ENCODE measurements at regions not wholly inside any gene's neighbourhood (a gene's known extent, or its start where the extent isn't known, plus 50 kb on each side); places are given as distances from the start of the nearest gene placed in this dataset.
A peak's percentile ranks its signal among the peaks of the same experiment; 100 is the strongest.

DNA sequence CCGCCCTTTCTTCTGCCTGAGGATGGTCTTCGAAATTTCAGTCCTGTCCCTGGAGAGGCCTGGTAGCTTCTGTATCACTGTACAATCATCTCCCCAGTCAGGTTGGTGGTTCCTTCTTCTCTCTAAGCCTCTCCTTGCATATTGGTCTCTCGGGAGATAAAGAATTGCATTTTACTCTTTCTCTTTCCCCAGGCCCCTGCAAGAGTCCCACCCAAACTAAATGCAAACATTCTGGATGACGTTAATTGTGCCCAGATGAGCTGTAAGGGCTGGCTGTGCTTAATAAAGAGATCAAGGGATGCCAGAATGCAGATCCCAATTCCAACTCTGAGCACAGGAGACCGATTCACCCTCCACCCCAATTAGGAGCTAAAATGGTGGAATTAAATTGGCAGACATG is 835.4 kb upstream of the TMEM132C start:
- H2BK5ac ChIP-seq (ENCODE audit: low read depth, low read length), result no peak overlapping the region
- no peaks in the 10 kb centered on the region for H3K9me3 ChIP-seq (ENCODE audit: insufficient read depth in 2 of 2, low read depth in 1 of 2, low read length in 1 of 2)
- WGBS, 2 experiments (ENCODE audit: extremely low coverage in 1 of 2, insufficient coverage in 1 of 2, insufficient read length in 1 of 2, insufficient replicate concordance in 2 of 2, low coverage in 1 of 2, low lambda C conversion rate in 2 of 2, missing lambda C conversion rate in 1 of 2), result 88% methylated on average over 3 of the region's 5 CpGs; no CpG with 5 or more reads in 1 of the 2 experiments
- no peaks in the 10 kb centered on the region for H3K36me3 ChIP-seq (ENCODE audit: control insufficient read depth in 2 of 4, insufficient read depth in 4 of 4, low read length in 3 of 4)
- no peak overlapping the region for H3K4ac ChIP-seq (replicated peaks; ENCODE audit: insufficient read length, low read depth, low read length)
- FAIRE-seq (peak; percentile 13), DNase-seq (ENCODE audit: low read depth in 1 of 2, low spot score in 2 of 2) (no peak)
- H3K4me3 ChIP-seq (ENCODE audit: extremely low read depth in 1 of 4, insufficient read depth in 2 of 4, low read depth in 3 of 4, low read length in 4 of 4), result no peak overlapping the region
- no peaks in the 10 kb centered on the region for H3K23me2 ChIP-seq (ENCODE audit: low read depth, low read length)
- ChIA-PET CTCF (ENCODE audit: partially characterized antibody) (interaction anchor here (1.1 to 1.5 kb wide), 3 partner anchors 19 to 279 kb away, joined by 3 to 4 read pairs (median 4); no protein-coding TSS in a partner anchor), POLR2A (ENCODE audit: partially characterized antibody) (no interaction called here)
- no peaks in the 10 kb centered on the region for H3K79me1 ChIP-seq (ENCODE audit: low read depth, low read length)
- H4K20me1 ChIP-seq (replicated peaks in 1 of 2; ENCODE audit: control insufficient read depth in 1 of 2, insufficient read depth in 2 of 2, low read length in 2 of 2), result no peaks in the 10 kb centered on the region
- no peaks in the 10 kb centered on the region for H3K27me3 ChIP-seq (replicated peaks in 1 of 4; ENCODE audit: control insufficient read depth in 3 of 4, extremely low read depth in 1 of 4, insufficient read depth in 3 of 4, low read length in 3 of 4)
- no peak overlapping the region for H2BK20ac ChIP-seq (ENCODE audit: low read length)
- no peaks in the 10 kb centered on the region; a peak in 1 of 7 replicates for H3K4me1 ChIP-seq (replicated peaks in 1 of 4; ENCODE audit: control insufficient read depth in 3 of 4, insufficient read depth in 4 of 4, low read length in 3 of 4)
- no peak overlapping the region; a peak in 1 of 7 replicates for H3K9ac ChIP-seq (replicated peaks in 1 of 4; ENCODE audit: extremely low read depth in 1 of 4, low read depth in 3 of 4, low read length in 3 of 4)
- no peak overlapping the region for H2BK120ac ChIP-seq (replicated peaks; ENCODE audit: low read depth, low read length)
- H3K14ac ChIP-seq (ENCODE audit: insufficient read length), result no peak overlapping the region
- H2BK12ac ChIP-seq (ENCODE audit: low read depth, low read length), result no peak overlapping the region
- no peak overlapping the region for H4K8ac ChIP-seq (ENCODE audit: extremely low read depth, insufficient read depth, low read length)
- H3K79me2 ChIP-seq (ENCODE audit: control insufficient read depth in 1 of 2, insufficient read depth in 2 of 2, low read length in 2 of 2), result no peaks in the 10 kb centered on the region
- no peak overlapping the region for H3K27ac ChIP-seq (ENCODE audit: low read depth, low read length)
- H2BK15ac ChIP-seq (ENCODE audit: low read length), result no peak overlapping the region
- H2AK5ac ChIP-seq (ENCODE audit: low read depth, low read length), result no peak overlapping the region
- no peak overlapping the region for H4K5ac ChIP-seq (ENCODE audit: insufficient read length, low read depth, low read length)
- no peak overlapping the region for H4K91ac ChIP-seq (replicated peaks; ENCODE audit: insufficient read length, low read length)
- no peak overlapping the region for H2AFZ ChIP-seq (ENCODE audit: low read length)
- H3K23ac ChIP-seq (ENCODE audit: insufficient read length), result no peak overlapping the region
- no peak overlapping the region for H3K56ac ChIP-seq (replicated peaks; ENCODE audit: insufficient read length, low read depth, low read length)
- no peak overlapping the region for H3K18ac ChIP-seq (ENCODE audit: extremely low read depth, low read length)
- TF ChIP-seq EGR1 (IDR thresholded peaks at IDR 0.05; ENCODE audit: borderline replicate concordance, low read depth, low read length), result no peak
- TF ChIP-seq KDM5A (IDR thresholded peaks at IDR 0.05; ENCODE audit: low read length), result no peak
- H3K4me2 ChIP-seq (ENCODE audit: insufficient read depth in 1 of 2, low read depth in 2 of 2, low read length in 2 of 2), result no peak overlapping the region
